ENCODE measurements at regions not wholly inside any gene's neighbourhood (a gene's known extent, or its start where the extent isn't known, plus 50 kb on each side); places are given as distances from the start of the nearest gene placed in this dataset.
"Not testable (repeated sequence)": the region's sequence is repeated elsewhere in the genome, so short reads cannot be mapped to it uniquely, and the experiment has no call there.

GRCh38 chr3:102361101-102361500, 73.7 kb upstream of the ZPLD1 start:
- TF ChIP-seq, protein P1, sequence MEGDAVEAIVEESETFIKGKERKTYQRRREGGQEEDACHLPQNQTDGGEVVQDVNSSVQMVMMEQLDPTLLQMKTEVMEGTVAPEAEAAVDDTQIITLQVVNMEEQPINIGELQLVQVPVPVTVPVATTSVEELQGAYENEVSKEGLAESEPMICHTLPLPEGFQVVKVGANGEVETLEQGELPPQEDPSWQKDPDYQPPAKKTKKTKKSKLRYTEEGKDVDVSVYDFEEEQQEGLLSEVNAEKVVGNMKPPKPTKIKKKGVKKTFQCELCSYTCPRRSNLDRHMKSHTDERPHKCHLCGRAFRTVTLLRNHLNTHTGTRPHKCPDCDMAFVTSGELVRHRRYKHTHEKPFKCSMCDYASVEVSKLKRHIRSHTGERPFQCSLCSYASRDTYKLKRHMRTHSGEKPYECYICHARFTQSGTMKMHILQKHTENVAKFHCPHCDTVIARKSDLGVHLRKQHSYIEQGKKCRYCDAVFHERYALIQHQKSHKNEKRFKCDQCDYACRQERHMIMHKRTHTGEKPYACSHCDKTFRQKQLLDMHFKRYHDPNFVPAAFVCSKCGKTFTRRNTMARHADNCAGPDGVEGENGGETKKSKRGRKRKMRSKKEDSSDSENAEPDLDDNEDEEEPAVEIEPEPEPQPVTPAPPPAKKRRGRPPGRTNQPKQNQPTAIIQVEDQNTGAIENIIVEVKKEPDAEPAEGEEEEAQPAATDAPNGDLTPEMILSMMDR (IDR thresholded peaks at IDR 0.05; ENCODE audit: control extremely low read depth, extremely low read depth), result no peak
- no peak overlapping the region for H3K9ac ChIP-seq (ENCODE audit: insufficient read depth in 1 of 2, low read length in 2 of 2)
- no peaks in the 10 kb centered on the region for H3K27me3 ChIP-seq (ENCODE audit: control insufficient read depth in 3 of 3, insufficient read depth in 3 of 3, low read length in 2 of 3)
- H3K27ac ChIP-seq (ENCODE audit: low read depth in 1 of 2, low read length in 1 of 2), result no peak overlapping the region
- ATAC-seq (ENCODE audit: insufficient read depth, low FRiP score) (no peak), DNase-seq (no peak)
- no peaks in the 10 kb centered on the region for H3K4me1 ChIP-seq (ENCODE audit: control insufficient read depth in 5 of 5, insufficient read depth in 5 of 5, low read length in 5 of 5)
- peaks cover 0 to 9% (median 2%) of the 10 kb centered on the region in 4 donors for H3K9me3 ChIP-seq (ENCODE audit: control insufficient read depth in 4 of 4, insufficient read depth in 3 of 4, low read length in 3 of 4)
- WGBS, 2 donors, result 58 to 77% methylated on average over 3 of the region's 3 CpGs
- H3K4me3 ChIP-seq, result no peak overlapping the region
- H3K36me3 ChIP-seq (ENCODE audit: control insufficient read depth in 4 of 4, insufficient read depth in 4 of 4, low read length in 4 of 4), result no peaks in the 10 kb centered on the region

GRCh38 chr3:102366116-102366515, 68.7 kb upstream of the ZPLD1 start:
- 85 to 90% methylated on average over 1 of the region's 1 CpG for WGBS, 2 donors
- H3K9ac ChIP-seq (ENCODE audit: insufficient read depth in 1 of 2, low read length in 2 of 2); H3K36me3 ChIP-seq (ENCODE audit: control insufficient read depth in 4 of 4, insufficient read depth in 4 of 4, low read length in 4 of 4); H3K4me3 ChIP-seq; DNase-seq; H3K9me3 ChIP-seq (ENCODE audit: control insufficient read depth in 4 of 4, insufficient read depth in 3 of 4, low read length in 3 of 4); H3K27ac ChIP-seq (ENCODE audit: low read depth in 1 of 2, low read length in 1 of 2); H3K27me3 ChIP-seq (ENCODE audit: control insufficient read depth in 3 of 3, insufficient read depth in 3 of 3, low read length in 2 of 3); H3K4me1 ChIP-seq (ENCODE audit: control insufficient read depth in 5 of 5, insufficient read depth in 5 of 5, low read length in 5 of 5); ATAC-seq (ENCODE audit: insufficient read depth, low FRiP score): not testable (repeated sequence)

DNA sequence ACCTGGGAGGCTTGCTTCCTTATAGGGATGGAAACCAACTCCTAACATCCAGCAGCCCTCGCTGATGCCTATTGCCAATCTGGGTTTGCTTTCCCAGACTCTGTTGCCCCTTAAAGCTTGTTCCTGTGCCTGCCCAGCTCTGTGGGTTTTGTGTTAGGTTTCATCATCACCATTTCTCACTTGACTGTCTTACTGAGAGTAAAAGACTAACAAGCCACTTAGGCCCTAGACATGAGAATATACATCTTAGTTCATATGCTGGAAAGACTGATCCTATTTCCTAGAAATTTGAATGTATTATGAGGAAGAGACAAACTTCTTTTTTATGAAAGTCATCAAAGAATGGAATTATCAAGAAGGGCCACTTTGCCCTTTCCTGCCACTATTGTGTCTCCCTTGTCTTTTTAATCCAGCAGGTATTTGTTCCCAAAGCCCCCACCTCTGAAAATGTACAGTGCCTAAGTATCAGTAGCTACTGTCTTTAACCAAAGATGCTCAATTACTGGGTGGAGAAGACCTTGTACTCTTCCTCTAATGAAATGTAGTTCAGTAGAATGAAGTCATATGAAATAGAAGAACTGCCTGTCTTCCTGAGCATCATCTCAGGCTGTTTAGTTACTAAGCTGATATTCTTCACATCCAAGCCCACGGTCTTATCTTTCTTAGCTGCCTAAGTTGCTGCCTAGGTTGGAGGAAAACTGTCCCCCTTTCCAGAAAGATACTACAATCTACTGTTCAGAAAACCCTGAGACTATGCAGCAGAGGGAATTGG, 59.8 kb upstream of the ZPLD1 start:
- no peak for ATAC-seq (ENCODE audit: insufficient read depth, low FRiP score)
- TF ChIP-seq, protein P1 (IDR thresholded peaks at IDR 0.05; ENCODE audit: control extremely low read depth, extremely low read depth), result no peak
- H3K4me3 ChIP-seq, result no peak overlapping the region
- no peaks in the 10 kb centered on the region for H3K9me3 ChIP-seq (ENCODE audit: control insufficient read depth in 4 of 4, insufficient read depth in 3 of 4, low read length in 3 of 4)
- no peak for DNase-seq
- no peaks in the 10 kb centered on the region for H3K4me1 ChIP-seq (ENCODE audit: control insufficient read depth in 5 of 5, insufficient read depth in 5 of 5, low read length in 5 of 5)
- no peak overlapping the region for H3K9ac ChIP-seq (ENCODE audit: insufficient read depth in 1 of 2, low read length in 2 of 2)
- H3K27me3 ChIP-seq (ENCODE audit: control insufficient read depth in 3 of 3, insufficient read depth in 3 of 3, low read length in 2 of 3), result no peaks in the 10 kb centered on the region
- no peaks in the 10 kb centered on the region for H3K36me3 ChIP-seq (ENCODE audit: control insufficient read depth in 4 of 4, insufficient read depth in 4 of 4, low read length in 4 of 4)
- WGBS, 2 donors, result 84 to 95% methylated on average over 2 of the region's 2 CpGs
- no peak overlapping the region for H3K27ac ChIP-seq (ENCODE audit: low read depth in 1 of 2, low read length in 1 of 2)

DNA sequence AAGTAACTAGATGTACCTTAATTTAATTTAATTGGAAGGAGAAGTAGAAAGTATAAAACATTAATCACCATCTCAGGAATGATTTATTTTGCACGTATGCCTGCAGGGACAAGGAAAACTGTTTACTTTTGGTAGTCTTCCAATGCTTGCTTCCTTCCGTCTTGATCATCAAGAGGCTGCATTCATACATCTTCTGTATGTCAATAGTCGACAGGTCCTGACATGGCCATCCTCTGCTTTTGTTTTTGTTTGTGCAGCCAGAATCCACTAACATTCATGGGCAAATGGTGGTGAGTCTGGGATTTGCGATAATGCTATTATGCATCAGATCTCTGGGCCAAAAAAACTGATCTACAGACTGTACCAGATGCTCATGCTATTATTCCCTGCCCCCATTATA, 56.6 kb upstream of the ZPLD1 start:
- H3K27ac ChIP-seq (ENCODE audit: low read depth in 1 of 2, low read length in 1 of 2), result no peak overlapping the region
- DNase-seq, result no peak
- TF ChIP-seq, protein P1 (IDR thresholded peaks at IDR 0.05; ENCODE audit: control extremely low read depth, extremely low read depth), result no peak
- no peak for ATAC-seq (ENCODE audit: insufficient read depth, low FRiP score)
- WGBS, 2 donors, result 73 to 74% methylated on average over 4 of the region's 4 CpGs
- H3K36me3 ChIP-seq (ENCODE audit: control insufficient read depth in 4 of 4, insufficient read depth in 4 of 4, low read length in 4 of 4), result no peaks in the 10 kb centered on the region
- no peaks in the 10 kb centered on the region for H3K9me3 ChIP-seq (ENCODE audit: control insufficient read depth in 4 of 4, insufficient read depth in 3 of 4, low read length in 3 of 4)
- H3K4me1 ChIP-seq (ENCODE audit: control insufficient read depth in 5 of 5, insufficient read depth in 5 of 5, low read length in 5 of 5), result no peaks in the 10 kb centered on the region
- H3K9ac ChIP-seq (ENCODE audit: insufficient read depth in 1 of 2, low read length in 2 of 2), result no peak overlapping the region
- no peak overlapping the region for H3K4me3 ChIP-seq
- no peaks in the 10 kb centered on the region for H3K27me3 ChIP-seq (ENCODE audit: control insufficient read depth in 3 of 3, insufficient read depth in 3 of 3, low read length in 2 of 3)

DNA sequence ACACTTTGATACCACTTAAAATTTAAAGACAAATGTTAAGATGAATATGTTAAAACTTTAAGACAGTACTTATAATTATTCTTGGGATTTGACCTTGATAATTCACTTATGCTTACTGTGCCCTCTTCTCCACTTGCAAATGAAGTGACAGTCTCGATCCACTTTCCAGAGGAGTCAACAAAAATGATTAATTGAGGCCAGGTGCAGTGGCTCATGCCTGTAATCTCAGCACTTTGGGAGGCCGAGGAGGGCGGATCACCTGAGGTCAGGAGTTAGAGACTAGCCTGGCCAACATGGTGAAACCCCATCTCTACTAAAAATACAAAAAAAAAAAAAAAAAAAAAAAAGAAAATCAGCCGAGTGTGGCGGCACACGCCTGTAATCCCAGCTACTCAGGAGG, 52.6 kb upstream of the ZPLD1 start:
- not testable (repeated sequence) for H3K36me3 ChIP-seq (ENCODE audit: control insufficient read depth in 4 of 4, insufficient read depth in 4 of 4, low read length in 4 of 4); ATAC-seq (ENCODE audit: insufficient read depth, low FRiP score); DNase-seq; H3K4me1 ChIP-seq (ENCODE audit: control insufficient read depth in 5 of 5, insufficient read depth in 5 of 5, low read length in 5 of 5); H3K9me3 ChIP-seq (ENCODE audit: control insufficient read depth in 4 of 4, insufficient read depth in 3 of 4, low read length in 3 of 4); H3K27ac ChIP-seq (ENCODE audit: low read depth in 1 of 2, low read length in 1 of 2); H3K27me3 ChIP-seq (ENCODE audit: control insufficient read depth in 3 of 3, insufficient read depth in 3 of 3, low read length in 2 of 3); H3K4me3 ChIP-seq; H3K9ac ChIP-seq (ENCODE audit: insufficient read depth in 1 of 2, low read length in 2 of 2)
- 78 to 84% methylated on average over 6 of the region's 6 CpGs for WGBS, 2 donors

Measured in lung (tissue), 11 donors.